ENCODE measurements at regions not wholly inside any gene's neighbourhood (a gene's known extent, or its start where the extent isn't known, plus 50 kb on each side); places are given as distances from the start of the nearest gene placed in this dataset.

- TF ChIP-seq CTCF (IDR thresholded peaks at IDR 0.05) (no peak), POLR2A (IDR thresholded peaks at IDR 0.05) (no peak)
Observed at GRCh38 chr2:176944998-176945397, 267.6 kb upstream of the HNRNPA3 start.

Data from Peyer's patch (tissue), 4 donors.